ENCODE measurements at regions not wholly inside any gene's neighbourhood (a gene's known extent, or its start where the extent isn't known, plus 50 kb on each side); places are given as distances from the start of the nearest gene placed in this dataset.

DNA sequence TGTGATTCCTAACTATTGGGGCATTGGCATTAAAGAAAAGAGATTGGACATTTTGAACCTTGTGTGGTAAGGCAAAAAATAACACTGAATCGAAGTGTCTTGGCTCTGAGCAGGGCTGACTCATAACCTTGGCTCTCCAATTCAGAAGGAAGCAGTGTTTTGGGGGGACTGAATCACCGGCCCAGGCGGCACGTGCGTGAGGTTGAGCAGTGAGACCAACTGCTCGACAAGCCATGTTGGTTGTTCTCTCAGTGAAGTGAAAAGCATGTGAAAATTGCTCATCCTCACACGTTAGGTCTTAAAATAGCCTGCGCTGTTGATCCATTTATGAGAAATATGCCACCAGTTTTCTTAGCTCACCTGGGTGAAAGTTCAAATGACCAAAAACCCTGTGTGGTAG lies 137.8 kb upstream of the SPACA1 start:
- no peak for TF ChIP-seq ZFX (IDR thresholded peaks at IDR 0.05; ENCODE audit: borderline replicate concordance)
- TF ChIP-seq, protein P1, sequence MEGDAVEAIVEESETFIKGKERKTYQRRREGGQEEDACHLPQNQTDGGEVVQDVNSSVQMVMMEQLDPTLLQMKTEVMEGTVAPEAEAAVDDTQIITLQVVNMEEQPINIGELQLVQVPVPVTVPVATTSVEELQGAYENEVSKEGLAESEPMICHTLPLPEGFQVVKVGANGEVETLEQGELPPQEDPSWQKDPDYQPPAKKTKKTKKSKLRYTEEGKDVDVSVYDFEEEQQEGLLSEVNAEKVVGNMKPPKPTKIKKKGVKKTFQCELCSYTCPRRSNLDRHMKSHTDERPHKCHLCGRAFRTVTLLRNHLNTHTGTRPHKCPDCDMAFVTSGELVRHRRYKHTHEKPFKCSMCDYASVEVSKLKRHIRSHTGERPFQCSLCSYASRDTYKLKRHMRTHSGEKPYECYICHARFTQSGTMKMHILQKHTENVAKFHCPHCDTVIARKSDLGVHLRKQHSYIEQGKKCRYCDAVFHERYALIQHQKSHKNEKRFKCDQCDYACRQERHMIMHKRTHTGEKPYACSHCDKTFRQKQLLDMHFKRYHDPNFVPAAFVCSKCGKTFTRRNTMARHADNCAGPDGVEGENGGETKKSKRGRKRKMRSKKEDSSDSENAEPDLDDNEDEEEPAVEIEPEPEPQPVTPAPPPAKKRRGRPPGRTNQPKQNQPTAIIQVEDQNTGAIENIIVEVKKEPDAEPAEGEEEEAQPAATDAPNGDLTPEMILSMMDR (IDR thresholded peaks at IDR 0.05): no peak
- H3K27ac ChIP-seq: no peak overlapping the region

DNA sequence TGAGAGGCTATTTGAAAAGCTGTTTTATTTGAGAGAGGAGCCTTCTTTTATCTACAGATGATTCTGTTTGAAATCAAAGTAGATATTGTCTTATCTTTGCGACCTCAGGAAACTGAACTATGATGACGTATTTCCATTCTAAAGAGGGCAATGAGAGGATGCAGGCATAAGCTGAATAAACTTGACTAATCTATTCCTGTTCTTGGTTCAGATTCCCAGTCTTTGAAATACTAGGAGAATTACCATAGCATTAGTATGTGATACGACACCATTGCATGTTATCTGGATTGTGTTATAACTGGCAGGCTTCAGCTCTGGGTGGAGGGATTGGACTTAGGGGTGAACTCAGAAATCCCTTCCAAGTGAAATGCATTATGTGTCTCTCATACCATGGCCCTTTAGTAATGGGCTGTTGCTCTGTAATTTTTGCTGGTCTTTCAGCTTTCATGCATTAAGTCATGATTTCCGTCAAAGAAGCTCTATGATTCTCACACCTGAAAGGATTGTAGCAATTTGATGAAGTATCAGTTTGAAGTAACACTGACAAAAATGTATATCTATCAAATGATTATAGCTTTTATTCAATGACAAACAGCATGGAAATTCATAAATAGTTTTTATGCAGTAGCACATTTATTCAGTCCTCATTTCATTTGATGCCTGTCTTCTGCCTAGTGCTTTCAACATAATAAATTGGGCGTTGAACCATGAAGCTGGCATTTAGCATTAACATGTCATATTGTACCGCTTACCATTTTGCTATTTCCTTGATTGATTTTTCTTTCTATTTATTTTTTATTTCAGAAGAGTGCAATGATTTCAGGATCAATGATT lies 138.4 kb upstream of the SPACA1 start:
- H3K27ac ChIP-seq: no peak overlapping the region
- no peak for TF ChIP-seq ZFX (IDR thresholded peaks at IDR 0.05; ENCODE audit: borderline replicate concordance)
- TF ChIP-seq, protein P1 (IDR thresholded peaks at IDR 0.05): no peak

DNA sequence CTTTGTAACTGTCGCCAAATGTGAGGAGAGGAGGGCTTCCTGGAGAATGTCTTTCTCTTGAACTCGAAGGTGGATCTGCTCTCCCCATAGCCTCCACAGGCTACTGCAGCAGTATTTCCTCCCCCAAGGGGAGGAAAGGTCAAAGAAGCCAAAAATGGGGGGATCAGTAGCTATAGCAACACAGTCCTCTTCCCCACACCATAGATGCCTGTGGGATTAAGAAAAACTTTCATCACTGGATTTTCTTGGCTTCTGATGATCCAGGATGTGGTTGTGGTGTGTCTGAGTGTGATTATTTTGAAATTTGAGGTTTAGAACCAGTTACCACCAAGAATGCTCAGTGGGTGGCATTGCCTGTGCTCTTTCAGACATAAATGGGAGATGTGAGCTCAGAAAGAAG lies 140.1 kb upstream of the SPACA1 start:
- no peak for TF ChIP-seq ZFX (IDR thresholded peaks at IDR 0.05; ENCODE audit: borderline replicate concordance)
- TF ChIP-seq, protein P1 (IDR thresholded peaks at IDR 0.05): no peak
- no peak overlapping the region for H3K27ac ChIP-seq

DNA sequence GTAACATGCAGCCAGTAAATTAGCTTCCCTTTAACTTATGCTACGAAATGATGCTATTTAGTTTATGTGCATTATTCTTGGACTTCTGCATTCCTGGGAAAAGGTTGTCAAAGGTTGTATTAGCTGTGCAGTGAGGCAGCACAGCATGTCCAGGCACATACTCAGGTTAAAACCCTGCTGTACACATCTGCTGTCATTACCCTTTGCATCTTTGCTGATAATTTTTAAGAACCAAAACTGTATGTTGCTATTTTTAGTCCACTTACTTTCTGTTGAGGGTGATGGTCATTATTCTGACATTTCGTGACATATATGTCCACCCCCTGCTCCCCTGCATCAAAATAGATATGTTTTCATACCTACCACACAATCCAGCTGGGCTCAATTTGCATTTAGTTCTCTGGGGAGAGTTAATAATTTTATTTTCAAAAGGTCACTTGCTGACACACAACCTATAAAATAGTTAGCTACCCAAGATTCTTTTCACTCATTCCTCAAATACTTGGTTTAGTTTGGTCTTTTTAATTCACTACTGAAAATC lies 142.5 kb upstream of the SPACA1 start:
- H3K27ac ChIP-seq: no peak overlapping the region
- no peak for TF ChIP-seq ZFX (IDR thresholded peaks at IDR 0.05; ENCODE audit: borderline replicate concordance)
- TF ChIP-seq, protein P1 (IDR thresholded peaks at IDR 0.05): no peak

DNA sequence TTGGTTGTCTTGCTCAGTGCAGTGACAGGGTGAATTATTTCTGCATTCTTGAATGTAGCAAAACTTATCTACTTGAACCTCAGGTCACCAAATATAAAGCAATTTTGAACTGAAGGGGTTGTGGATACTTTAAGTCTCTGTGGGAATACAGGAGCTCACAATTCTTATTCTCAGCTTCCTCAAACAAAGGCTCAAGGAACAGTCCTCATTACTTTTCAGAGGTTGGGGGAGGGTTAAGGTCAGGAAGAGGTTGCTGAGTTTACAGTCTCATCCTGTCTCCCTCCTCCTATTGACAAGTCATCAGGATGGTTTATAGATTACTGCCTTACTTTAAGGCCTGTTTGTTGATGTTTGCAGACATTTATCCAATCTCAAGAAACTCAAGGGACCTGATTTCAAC lies 143.6 kb upstream of the SPACA1 start:
- TF ChIP-seq ZFX (IDR thresholded peaks at IDR 0.05; ENCODE audit: borderline replicate concordance): no peak
- TF ChIP-seq, protein P1 (IDR thresholded peaks at IDR 0.05): no peak
- H3K27ac ChIP-seq: no peak overlapping the region

DNA sequence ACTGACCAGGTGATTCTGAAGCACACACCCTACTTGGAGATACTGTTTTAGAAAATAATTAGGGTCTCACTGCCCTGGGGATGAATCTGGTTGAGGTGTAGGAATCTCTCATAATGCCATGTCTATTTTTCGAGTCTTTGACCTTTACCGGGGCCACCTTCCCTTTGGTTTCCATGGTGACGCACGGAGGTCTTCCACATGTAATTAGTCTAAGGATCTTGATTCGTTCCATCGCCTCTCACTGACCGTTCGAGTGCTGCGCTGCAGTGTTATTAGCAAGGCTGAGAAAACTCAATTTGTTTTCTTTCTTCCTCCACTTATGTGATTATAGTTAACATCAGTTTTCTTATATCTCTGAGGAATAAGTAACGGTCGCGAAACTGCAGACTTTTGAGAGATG lies 144.3 kb upstream of the SPACA1 start:
- H3K27ac ChIP-seq: no peak overlapping the region
- TF ChIP-seq ZFX (IDR thresholded peaks at IDR 0.05; ENCODE audit: borderline replicate concordance): no peak
- TF ChIP-seq, protein P1 (IDR thresholded peaks at IDR 0.05): no peak

DNA sequence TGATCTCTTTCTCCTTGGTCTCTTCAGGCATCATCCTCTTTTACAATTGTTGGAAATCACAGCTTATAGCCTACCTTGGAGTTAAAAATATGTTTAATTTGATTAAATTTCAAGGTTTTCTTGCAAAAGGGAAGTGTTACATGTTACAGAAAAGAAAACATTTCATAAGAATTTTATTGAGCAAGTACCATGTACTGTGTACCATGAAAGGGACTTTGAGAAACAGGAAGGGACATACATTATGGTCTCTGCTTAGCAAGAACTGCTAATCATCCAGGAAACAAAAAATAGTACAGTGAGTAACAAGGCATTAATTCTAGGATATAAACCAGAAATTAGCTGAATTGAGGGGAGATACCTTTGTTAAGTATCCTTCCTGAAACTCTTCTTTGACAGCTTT lies 145.3 kb upstream of the SPACA1 start:
- no peak overlapping the region for H3K27ac ChIP-seq
- no peak for TF ChIP-seq ZFX (IDR thresholded peaks at IDR 0.05; ENCODE audit: borderline replicate concordance)
- TF ChIP-seq, protein P1 (IDR thresholded peaks at IDR 0.05): no peak
